Peyer's patch (tissue), 4 donors: ENCODE measurements at regions not wholly inside any gene's neighbourhood (a gene's known extent, or its start where the extent isn't known, plus 50 kb on each side); places are given as distances from the start of the nearest gene placed in this dataset.

Experiments used
- CTCF ChIP-seq, 6 experiments: fragments of 450-650 bp in 4 of 6; fragments of 200-600 bp in 2 of 6; sonication (generic) in 1 of 6; IDR thresholded peaks; one replicate each; pipeline ENCODE4 v1.5.1; 2017 to 2019; ENCODE audit warnings: antibody characterized with exemption in 6 of 6, mild to moderate bottlenecking in 3 of 6, moderate library complexity in 1 of 6
- POLR2A ChIP-seq, 2 donors: fragments of 450-650 bp; IDR thresholded peaks; one replicate each; pipeline ENCODE4 v1.5.1; 2017; ENCODE audit warnings: antibody characterized with exemption in 2 of 2, mild to moderate bottlenecking in 2 of 2, moderate library complexity in 2 of 2

- TF ChIP-seq CTCF (IDR thresholded peaks at IDR 0.05): no peak
- no peak for TF ChIP-seq POLR2A (IDR thresholded peaks at IDR 0.05)
Observed at GRCh38 chr13:47774671-47774994, 226.4 kb downstream of the SUCLA2 start.
